SK-N-MC (cell line): ENCODE measurements at regions not wholly inside any gene's neighbourhood (a gene's known extent, or its start where the extent isn't known, plus 50 kb on each side); places are given as distances from the start of the nearest gene placed in this dataset.

Source experiments
- EZH2 ChIP-seq: fragments of 200-600 bp; sonication (generic); IDR thresholded peaks from one replicate; pipeline ENCODE4 v1.6.1; 2017; ENCODE audit warnings: antibody characterized with exemption
- FOXP2 ChIP-seq: optimal IDR thresholded peaks from 2 replicates; pipeline ENCODE3; 2011; ENCODE audit warnings: mild to moderate bottlenecking, moderate library complexity; ENCODE audit not compliant: insufficient read depth; ENCODE audit errors: extremely low read length, control extremely low read depth
- POLR2AphosphoS5 ChIP-seq: IDR thresholded peaks from 2 replicates; pipeline ENCODE4 v1.6.1; 2012; ENCODE audit warnings: mild to moderate bottlenecking, low read depth, low read length, borderline replicate concordance

DNA sequence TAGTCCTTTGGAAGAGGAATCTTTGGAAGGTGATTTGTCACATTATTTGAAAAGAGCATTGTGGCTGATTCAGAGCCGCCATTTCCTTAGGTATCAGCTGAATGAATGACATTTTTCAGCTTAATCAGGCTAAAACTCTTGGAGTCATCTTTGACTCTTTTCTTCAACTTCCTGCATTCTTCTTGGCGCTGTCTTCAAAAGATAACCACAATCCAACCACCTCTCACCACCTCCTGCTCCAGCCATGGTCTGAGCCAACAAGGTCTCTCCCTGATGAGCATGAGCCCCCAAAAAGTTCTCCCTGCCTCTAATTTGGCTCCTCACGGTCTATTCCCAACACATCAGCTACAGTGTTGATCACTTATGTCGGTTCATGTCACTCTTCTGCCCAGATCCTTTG lies 297.6 kb upstream of the RUNX1 start:
- no peak for TF ChIP-seq EZH2
- no peak for TF ChIP-seq POLR2AphosphoS5
- no peak for TF ChIP-seq FOXP2
